Left ventricle myocardium inferior (tissue), 1 donor: ENCODE measurements at regions not wholly inside any gene's neighbourhood (a gene's known extent, or its start where the extent isn't known, plus 50 kb on each side); places are given as distances from the start of the nearest gene placed in this dataset.

Experiments used
- DNase-seq: peaks from one replicate; pipeline ENCODE4 v3.0.0-alpha.2; 2020
- H3K27ac ChIP-seq: fragments of 200-600 bp; replicated peaks from 2 replicates; pipeline ENCODE4 v1.8.0; 2021
- H3K27me3 ChIP-seq: fragments of 200-600 bp; 2 replicates; pipeline ENCODE4 v1.8.0; 2021; ENCODE audit warnings: low read depth
- H3K36me3 ChIP-seq: fragments of 200-600 bp; 2 replicates; pipeline ENCODE4 v1.8.0; 2021
- H3K4me1 ChIP-seq: fragments of 200-600 bp; 2 replicates; pipeline ENCODE4 v1.8.0; 2021
- H3K4me3 ChIP-seq: fragments of 200-600 bp; 2 replicates; pipeline ENCODE4 v1.8.0; 2021; ENCODE audit warnings: mild to moderate bottlenecking, moderate library complexity
- H3K9me3 ChIP-seq: fragments of 200-600 bp; replicated peaks from 2 replicates; pipeline ENCODE4 v1.8.0; 2021
- intact Hi-C: fragments of 100-400 bp; cut with micrococcal nuclease; formaldehyde crosslinking; loops from one replicate; pipeline ENCODE4 v1.11.0; 2022
- TF ChIP-seq, protein P1 (sequence below): fragments of 200-600 bp; IDR thresholded peaks from 2 replicates; pipeline ENCODE4 v1.8.0; 2021; ENCODE audit warnings: antibody characterized with exemption, mild to moderate bottlenecking, borderline replicate concordance
- donor health status: DM: no; HTN: yes; CAD: no; lungs with severe emphysema.

DNA sequence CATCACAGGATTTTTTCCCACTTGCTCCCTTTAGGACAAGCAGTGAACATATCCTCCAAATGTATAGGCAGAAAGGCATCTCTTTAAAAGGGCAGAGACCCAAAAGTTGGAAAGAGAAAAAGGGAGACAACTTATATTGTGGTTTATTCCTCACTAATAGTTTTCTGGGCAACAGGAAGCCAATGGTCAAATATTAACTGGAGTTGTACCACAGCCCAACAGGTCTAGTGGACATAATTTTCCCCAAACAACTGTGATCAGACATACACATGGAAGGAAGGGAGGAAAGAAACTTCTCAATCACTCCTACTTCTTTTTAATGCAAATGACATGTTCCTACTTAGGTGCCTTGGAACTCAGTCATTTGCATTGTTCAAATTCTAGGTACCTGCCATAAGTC is 78.4 kb downstream of the SOX9 start:
- Histone ChIP-seq H3K9me3 (peaks cover 17% of the 10 kb centered on the region), H3K4me3 (no peak overlapping the region), H3K27ac (no peak overlapping the region), H3K4me1 (no peaks in the 10 kb centered on the region), H3K36me3 (no peaks in the 10 kb centered on the region), H3K27me3 (peaks cover 15% of the 10 kb centered on the region)
- DNase-seq, result no peak
- intact Hi-C loops, result no loop called here
- TF ChIP-seq, protein P1, sequence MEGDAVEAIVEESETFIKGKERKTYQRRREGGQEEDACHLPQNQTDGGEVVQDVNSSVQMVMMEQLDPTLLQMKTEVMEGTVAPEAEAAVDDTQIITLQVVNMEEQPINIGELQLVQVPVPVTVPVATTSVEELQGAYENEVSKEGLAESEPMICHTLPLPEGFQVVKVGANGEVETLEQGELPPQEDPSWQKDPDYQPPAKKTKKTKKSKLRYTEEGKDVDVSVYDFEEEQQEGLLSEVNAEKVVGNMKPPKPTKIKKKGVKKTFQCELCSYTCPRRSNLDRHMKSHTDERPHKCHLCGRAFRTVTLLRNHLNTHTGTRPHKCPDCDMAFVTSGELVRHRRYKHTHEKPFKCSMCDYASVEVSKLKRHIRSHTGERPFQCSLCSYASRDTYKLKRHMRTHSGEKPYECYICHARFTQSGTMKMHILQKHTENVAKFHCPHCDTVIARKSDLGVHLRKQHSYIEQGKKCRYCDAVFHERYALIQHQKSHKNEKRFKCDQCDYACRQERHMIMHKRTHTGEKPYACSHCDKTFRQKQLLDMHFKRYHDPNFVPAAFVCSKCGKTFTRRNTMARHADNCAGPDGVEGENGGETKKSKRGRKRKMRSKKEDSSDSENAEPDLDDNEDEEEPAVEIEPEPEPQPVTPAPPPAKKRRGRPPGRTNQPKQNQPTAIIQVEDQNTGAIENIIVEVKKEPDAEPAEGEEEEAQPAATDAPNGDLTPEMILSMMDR, result no peak

- TF ChIP-seq, protein P1, result no peak
- H3K9me3 ChIP-seq, result no peaks in the 10 kb centered on the region
- intact Hi-C loops, result loop anchor here (10.0 kb wide), 1 partner anchor 60 kb away; no protein-coding TSS in a partner anchor
- no peak overlapping the region for H3K4me3 ChIP-seq
- H3K27me3 ChIP-seq, result peaks cover 45% of the 10 kb centered on the region
- no peaks in the 10 kb centered on the region for H3K36me3 ChIP-seq
- no peak for DNase-seq
- no peak overlapping the region for H3K27ac ChIP-seq
- H3K4me1 ChIP-seq, result no peaks in the 10 kb centered on the region
Measured at GRCh38 chr17:72204742-72205141, 83.9 kb downstream of the SOX9 start.

GRCh38 chr17:72205357-72205756 is 84.5 kb downstream of the SOX9 start:
- H3K4me1 ChIP-seq, result no peaks in the 10 kb centered on the region
- H3K27ac ChIP-seq, result no peak overlapping the region
- no peaks in the 10 kb centered on the region for H3K36me3 ChIP-seq
- H3K9me3 ChIP-seq, result no peaks in the 10 kb centered on the region
- TF ChIP-seq, protein P1, result no peak
- H3K4me3 ChIP-seq, result no peak overlapping the region
- intact Hi-C loops, result loop anchor here (10.0 kb wide), 1 partner anchor 61 kb away; no protein-coding TSS in a partner anchor
- no peak for DNase-seq
- peaks cover 45% of the 10 kb centered on the region for H3K27me3 ChIP-seq

DNA sequence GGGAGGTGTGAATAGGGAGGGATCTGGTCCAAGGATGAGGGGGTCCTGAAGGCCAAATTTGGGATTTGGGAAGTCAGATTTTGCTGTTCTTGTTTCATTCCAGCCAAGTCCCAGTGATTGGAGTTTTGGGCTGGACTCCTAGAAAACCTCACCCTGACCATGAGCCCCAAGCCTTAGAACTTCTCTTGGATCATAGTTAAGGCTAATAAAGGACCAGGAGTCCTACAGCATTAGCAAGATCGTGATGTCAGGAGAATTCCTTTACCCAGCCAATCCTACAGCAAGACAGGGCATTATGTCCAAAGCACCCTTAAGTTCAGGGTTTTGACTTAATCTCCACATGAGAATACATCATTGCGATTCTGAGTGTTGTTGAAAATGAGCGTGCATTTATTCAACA is 85.0 kb downstream of the SOX9 start:
- DNase-seq, result no peak
- no peaks in the 10 kb centered on the region for H3K9me3 ChIP-seq
- TF ChIP-seq, protein P1, result no peak
- no peaks in the 10 kb centered on the region for H3K4me1 ChIP-seq
- H3K36me3 ChIP-seq, result no peaks in the 10 kb centered on the region
- no peak overlapping the region for H3K27ac ChIP-seq
- intact Hi-C loops, result loop anchor here (10.0 kb wide), 1 partner anchor 61 kb away; no protein-coding TSS in a partner anchor
- no peak overlapping the region for H3K4me3 ChIP-seq
- H3K27me3 ChIP-seq, result peaks cover 46% of the 10 kb centered on the region

GRCh38 chr17:72206376-72206775 is 85.6 kb downstream of the SOX9 start:
- H3K4me1 ChIP-seq, result no peaks in the 10 kb centered on the region
- no peak overlapping the region for H3K4me3 ChIP-seq
- no peak overlapping the region for H3K27ac ChIP-seq
- DNase-seq, result no peak
- TF ChIP-seq, protein P1, result no peak
- H3K9me3 ChIP-seq, result no peaks in the 10 kb centered on the region
- intact Hi-C loops, result loop anchor here (10.0 kb wide), 1 partner anchor 62 kb away; no protein-coding TSS in a partner anchor
- H3K27me3 ChIP-seq, result peaks cover 51% of the 10 kb centered on the region
- no peaks in the 10 kb centered on the region for H3K36me3 ChIP-seq
